ENCODE measurements at regions not wholly inside any gene's neighbourhood (a gene's known extent, or its start where the extent isn't known, plus 50 kb on each side); places are given as distances from the start of the nearest gene placed in this dataset.

- H3K27me3 Mint-ChIP-seq (ENCODE audit: insufficient read depth), result peaks cover under 1% of the 10 kb centered on the region
- H3K9me3 Mint-ChIP-seq, result no peaks in the 10 kb centered on the region
- 84 to 91% methylated on average over 10 to 11 of the region's 11 CpGs for WGBS, 2 experiments (ENCODE audit: insufficient coverage in 1 of 2, insufficient read length in 1 of 2)
Measured at GRCh38 chr3:72338942-72339669, 509.1 kb downstream of the SHQ1 start.

GRCh38 chr3:72338082-72338941 is 509.9 kb downstream of the SHQ1 start:
- Mint-ChIP-seq H3K27ac (no peak overlapping the region), H3K4me3 (no peak overlapping the region), H3K9me3 (no peaks in the 10 kb centered on the region), H3K27me3 (ENCODE audit: insufficient read depth) (peaks cover 8% of the 10 kb centered on the region), H3K36me3 (ENCODE audit: low read depth) (no peaks in the 10 kb centered on the region), H3K4me1 (peaks cover 2% of the 10 kb centered on the region)
- H3K27ac ChIP-seq (ENCODE audit: low read depth, low read length), result no peak overlapping the region
- H3K4me1 ChIP-seq (ENCODE audit: control insufficient read depth, insufficient read depth, low read length), result peaks cover 13% of the 10 kb centered on the region
- WGBS, 2 experiments (ENCODE audit: insufficient coverage in 1 of 2, insufficient read length in 1 of 2), result 96% methylated on average over 7 to 8 of the region's 8 CpGs
- H3K27me3 ChIP-seq (ENCODE audit: control insufficient read depth, insufficient read depth, low read length, poor library complexity, severe bottlenecking), result peaks cover 9% of the 10 kb centered on the region
- no peak for TF ChIP-seq CTCF (conservative IDR thresholded peaks at IDR 0.05)
- DNase-seq, result peak; percentile 39
- H3K9ac ChIP-seq (ENCODE audit: extremely low read depth, low read length, poor library complexity, severe bottlenecking), result no peak overlapping the region
- H3K9me3 ChIP-seq (ENCODE audit: control insufficient read depth, low read length), result no peaks in the 10 kb centered on the region
- H3K36me3 ChIP-seq (ENCODE audit: control insufficient read depth, insufficient read depth, low read length), result no peaks in the 10 kb centered on the region
- no peak overlapping the region for H3K4me3 ChIP-seq (ENCODE audit: low read length)

More at GRCh38 chr3:72338942-72339669, 509.1 kb downstream of the SHQ1 start:
- Histone ChIP-seq H3K27me3 (ENCODE audit: control insufficient read depth, insufficient read depth, low read length, poor library complexity, severe bottlenecking) (peaks cover 6% of the 10 kb centered on the region), H3K4me3 (ENCODE audit: low read length) (no peak overlapping the region), H3K36me3 (ENCODE audit: control insufficient read depth, insufficient read depth, low read length) (no peaks in the 10 kb centered on the region), H3K4me1 (ENCODE audit: control insufficient read depth, insufficient read depth, low read length) (peaks cover 13% of the 10 kb centered on the region), H3K9me3 (ENCODE audit: control insufficient read depth, low read length) (no peaks in the 10 kb centered on the region), H3K27ac (ENCODE audit: low read depth, low read length) (no peak overlapping the region), H3K9ac (ENCODE audit: extremely low read depth, low read length, poor library complexity, severe bottlenecking) (no peak overlapping the region)
- H3K4me3 Mint-ChIP-seq, result no peak overlapping the region
- no peak for DNase-seq
- H3K27ac Mint-ChIP-seq, result no peak overlapping the region
- no peaks in the 10 kb centered on the region for H3K36me3 Mint-ChIP-seq (ENCODE audit: low read depth)
- TF ChIP-seq CTCF (conservative IDR thresholded peaks at IDR 0.05), result no peak
- no peaks in the 10 kb centered on the region for H3K4me1 Mint-ChIP-seq

GRCh38 chr3:72337480-72337855 is 510.8 kb downstream of the SHQ1 start:
- Histone ChIP-seq H3K27ac (ENCODE audit: low read depth, low read length) (no peak overlapping the region), H3K36me3 (ENCODE audit: control insufficient read depth, insufficient read depth, low read length) (no peaks in the 10 kb centered on the region), H3K9me3 (ENCODE audit: control insufficient read depth, low read length) (no peaks in the 10 kb centered on the region), H3K4me1 (ENCODE audit: control insufficient read depth, insufficient read depth, low read length) (peaks cover 13% of the 10 kb centered on the region), H3K9ac (ENCODE audit: extremely low read depth, low read length, poor library complexity, severe bottlenecking) (no peak overlapping the region), H3K4me3 (ENCODE audit: low read length) (no peak overlapping the region), H3K27me3 (ENCODE audit: control insufficient read depth, insufficient read depth, low read length, poor library complexity, severe bottlenecking) (peaks cover 18% of the 10 kb centered on the region)
- H3K4me1 Mint-ChIP-seq, result peaks cover 3% of the 10 kb centered on the region
- no peaks in the 10 kb centered on the region for H3K9me3 Mint-ChIP-seq
- peaks cover 17% of the 10 kb centered on the region for H3K27me3 Mint-ChIP-seq (ENCODE audit: insufficient read depth)
- H3K4me3 Mint-ChIP-seq, result no peak overlapping the region
- H3K27ac Mint-ChIP-seq, result no peak overlapping the region
- DNase-seq, result peak; percentile 35
- no peaks in the 10 kb centered on the region for H3K36me3 Mint-ChIP-seq (ENCODE audit: low read depth)
- no peak for TF ChIP-seq CTCF (conservative IDR thresholded peaks at IDR 0.05)
- WGBS, 2 experiments (ENCODE audit: insufficient coverage in 1 of 2, insufficient read length in 1 of 2), result 91% methylated on average over 4 of the region's 5 CpGs; no CpG with 5 or more reads in 1 of the 2 experiments
